Peyer's patch (tissue), 4 donors: ENCODE measurements at regions not wholly inside any gene's neighbourhood (a gene's known extent, or its start where the extent isn't known, plus 50 kb on each side); places are given as distances from the start of the nearest gene placed in this dataset.

Source experiments
- DNase-seq, 3 donors: peaks; one replicate each; pipeline ENCODE4 v3.0.0-alpha.2; 2017 to 2019
- H3K27ac ChIP-seq, 4 donors: fragments of 200-600 bp; sonication (generic); one replicate each; pipeline ENCODE4 v1.5.1; 2016 to 2019
- H3K27me3 ChIP-seq, 2 donors: fragments of 200-600 bp; sonication (generic); one replicate each; pipeline ENCODE4 v1.5.1; 2019
- H3K36me3 ChIP-seq, 3 donors: fragments of 200-600 bp; sonication (generic); one replicate each; pipeline ENCODE4 v1.5.1; 2016 to 2019
- H3K4me1 ChIP-seq, 4 donors: fragments of 200-600 bp; sonication (generic); one replicate each; pipeline ENCODE4 v1.5.1; 2016 to 2019
- H3K4me3 ChIP-seq, 4 donors: fragments of 200-600 bp; sonication (generic); 1 replicate in 3 of 4; 2 replicates in 1 of 4; pipeline ENCODE4 v1.5.1; 2016 to 2019; ENCODE audit warnings: mild to moderate bottlenecking in 1 of 4
- H3K9me3 ChIP-seq, 4 donors: fragments of 200-600 bp; sonication (generic); one replicate each; pipeline ENCODE4 v1.5.1; 2016 to 2019; ENCODE audit warnings: mild to moderate bottlenecking in 1 of 4
- CTCF ChIP-seq, 6 experiments: fragments of 450-650 bp in 4 of 6; fragments of 200-600 bp in 2 of 6; sonication (generic) in 1 of 6; IDR thresholded peaks; one replicate each; pipeline ENCODE4 v1.5.1; 2017 to 2019; ENCODE audit warnings: antibody characterized with exemption in 6 of 6, mild to moderate bottlenecking in 3 of 6, moderate library complexity in 1 of 6
- POLR2A ChIP-seq, 2 donors: fragments of 450-650 bp; IDR thresholded peaks; one replicate each; pipeline ENCODE4 v1.5.1; 2017; ENCODE audit warnings: antibody characterized with exemption in 2 of 2, mild to moderate bottlenecking in 2 of 2, moderate library complexity in 2 of 2

- no peak for TF ChIP-seq POLR2A (IDR thresholded peaks at IDR 0.05)
- TF ChIP-seq CTCF (IDR thresholded peaks at IDR 0.05): no peak
- Histone ChIP-seq H3K4me3 (no peak overlapping the region), H3K9me3 (peaks cover 0 to 3% (median 0%) of the 10 kb centered on the region in 4 donors), H3K27ac (no peak overlapping the region), H3K4me1 (no peaks in the 10 kb centered on the region), H3K27me3 (no peaks in the 10 kb centered on the region), H3K36me3 (no peaks in the 10 kb centered on the region)
- no peak for DNase-seq
Measured at GRCh38 chr1:87213135-87213515, 115.6 kb upstream of the LMO4 start.

- no peaks in the 10 kb centered on the region for H3K27me3 ChIP-seq
- TF ChIP-seq CTCF (IDR thresholded peaks at IDR 0.05) (no peak), POLR2A (IDR thresholded peaks at IDR 0.05) (no peak)
- no peak overlapping the region for H3K27ac ChIP-seq
Measured at GRCh38 chr1:87215592-87215991, 113.1 kb upstream of the LMO4 start.

GRCh38 chr1:87218618-87219017, 110.1 kb upstream of the LMO4 start:
- DNase-seq: no peak
- TF ChIP-seq CTCF (IDR thresholded peaks at IDR 0.05) (no peak), POLR2A (IDR thresholded peaks at IDR 0.05) (no peak)
- H3K9me3 ChIP-seq: peaks cover 0 to 3% (median 0%) of the 10 kb centered on the region in 4 donors
- H3K27ac ChIP-seq: no peak overlapping the region
- no peaks in the 10 kb centered on the region for H3K4me1 ChIP-seq
- no peaks in the 10 kb centered on the region for H3K36me3 ChIP-seq
- H3K4me3 ChIP-seq: no peak overlapping the region
- H3K27me3 ChIP-seq: no peaks in the 10 kb centered on the region

More at GRCh38 chr1:87215592-87215991, 113.1 kb upstream of the LMO4 start:
- no peak for DNase-seq
- H3K9me3 ChIP-seq: peaks cover 0 to 3% (median 0%) of the 10 kb centered on the region in 4 donors
- H3K4me1 ChIP-seq: no peaks in the 10 kb centered on the region
- no peaks in the 10 kb centered on the region for H3K36me3 ChIP-seq
- H3K4me3 ChIP-seq: no peak overlapping the region

- Histone ChIP-seq H3K4me1 (no peaks in the 10 kb centered on the region), H3K36me3 (no peaks in the 10 kb centered on the region)
- TF ChIP-seq CTCF (IDR thresholded peaks at IDR 0.05) (no peak), POLR2A (IDR thresholded peaks at IDR 0.05) (no peak)
Measured at GRCh38 chr1:87219141-87219540, 109.5 kb upstream of the LMO4 start.

GRCh38 chr1:87219626-87220025, 109.1 kb upstream of the LMO4 start:
- Histone ChIP-seq H3K27me3 (no peaks in the 10 kb centered on the region), H3K36me3 (no peaks in the 10 kb centered on the region), H3K4me3 (no peak overlapping the region), H3K27ac (no peak overlapping the region), H3K4me1 (no peaks in the 10 kb centered on the region), H3K9me3 (peaks cover 0 to 3% (median 0%) of the 10 kb centered on the region in 4 donors)
- no peak for DNase-seq
- no peak for TF ChIP-seq CTCF (IDR thresholded peaks at IDR 0.05)
- TF ChIP-seq POLR2A (IDR thresholded peaks at IDR 0.05): no peak

More at GRCh38 chr1:87219141-87219540, 109.5 kb upstream of the LMO4 start:
- peaks cover 0 to 3% (median 0%) of the 10 kb centered on the region in 4 donors for H3K9me3 ChIP-seq
- DNase-seq: no peak
- H3K4me3 ChIP-seq: no peak overlapping the region
- no peaks in the 10 kb centered on the region for H3K27me3 ChIP-seq
- H3K27ac ChIP-seq: no peak overlapping the region

GRCh38 chr1:87220993-87221392, 107.7 kb upstream of the LMO4 start:
- DNase-seq: no peak

More at GRCh38 chr1:87220993-87221392, 107.7 kb upstream of the LMO4 start:
- Histone ChIP-seq H3K36me3 (no peaks in the 10 kb centered on the region), H3K4me3 (no peak overlapping the region), H3K27ac (no peak overlapping the region), H3K4me1 (peaks cover 0 to 2% (median 0%) of the 10 kb centered on the region in 4 donors), H3K27me3 (no peaks in the 10 kb centered on the region), H3K9me3 (no peaks in the 10 kb centered on the region)
- no peak for TF ChIP-seq POLR2A (IDR thresholded peaks at IDR 0.05)
- no peak for TF ChIP-seq CTCF (IDR thresholded peaks at IDR 0.05)
